ENCODE measurements at regions not wholly inside any gene's neighbourhood (a gene's known extent, or its start where the extent isn't known, plus 50 kb on each side); places are given as distances from the start of the nearest gene placed in this dataset.

DNA sequence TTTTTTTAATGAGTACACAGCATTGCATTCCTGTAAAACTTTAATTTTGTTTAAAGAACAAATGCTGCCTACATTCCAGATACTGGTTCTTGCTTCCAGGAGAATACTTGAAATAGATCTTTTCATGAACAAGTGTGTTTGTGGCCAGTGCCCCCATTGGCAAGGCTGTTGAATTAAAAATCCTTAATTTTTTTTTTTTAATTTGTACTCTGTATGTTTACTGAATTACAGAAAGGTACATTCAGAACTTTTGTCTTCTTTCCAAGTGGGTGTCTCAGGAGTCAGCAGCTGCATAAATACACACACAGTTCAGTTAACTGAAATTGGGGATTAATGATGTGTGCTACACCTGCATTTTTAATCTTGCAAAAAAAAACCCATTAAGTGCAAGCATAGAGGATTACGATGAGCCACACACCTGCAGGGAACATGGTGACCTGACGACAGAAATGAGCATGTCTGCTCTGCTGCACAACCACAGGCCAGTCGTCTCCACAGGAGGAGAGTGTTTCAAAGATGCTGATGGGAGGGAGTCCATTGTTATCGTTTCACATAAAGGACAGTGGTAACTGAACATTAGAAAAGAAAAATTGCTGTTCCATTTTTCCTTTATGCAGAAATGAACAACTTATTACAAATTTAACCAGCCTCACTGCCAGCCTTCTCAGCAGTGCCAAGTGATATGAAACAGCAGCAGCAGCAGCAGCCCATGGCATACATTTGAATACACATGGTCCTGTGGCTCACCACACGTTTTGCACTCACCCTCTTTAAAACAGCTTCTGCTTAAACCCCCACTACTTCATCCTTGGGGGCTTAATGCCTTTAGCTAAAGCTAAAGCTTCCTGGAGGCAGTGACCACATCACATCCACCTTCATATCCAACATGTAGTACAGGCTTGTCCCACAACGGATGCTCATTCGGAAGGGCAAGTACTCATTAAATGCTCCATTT, 72.3 kb upstream of the RFC3 start:
- H4K8ac ChIP-seq (ENCODE audit: low read depth, low read length) = no peak overlapping the region
- no peak overlapping the region for H3K4me3 ChIP-seq (ENCODE audit: low read length)
- H3K79me1 ChIP-seq (ENCODE audit: low read length) = no peaks in the 10 kb centered on the region
- H3K27ac ChIP-seq (ENCODE audit: low read depth, low read length) = no peak overlapping the region
- H3K4ac ChIP-seq (ENCODE audit: low read depth, low read length) = no peak overlapping the region
- no peak overlapping the region for H4K5ac ChIP-seq (ENCODE audit: low read length)
- H3K27me3 ChIP-seq (ENCODE audit: insufficient read depth, low read length, poor library complexity) = no peaks in the 10 kb centered on the region
- no peak overlapping the region for H3K56ac ChIP-seq (ENCODE audit: low read length)
- H3K4me1 ChIP-seq (ENCODE audit: control insufficient read depth, low read depth, low read length) = peaks cover 5% of the 10 kb centered on the region
- H2BK120ac ChIP-seq (ENCODE audit: low read depth, low read length) = no peak overlapping the region
- no peak overlapping the region for H3K4me2 ChIP-seq (ENCODE audit: low read length)
- H3K18ac ChIP-seq (ENCODE audit: low read length) = no peak overlapping the region
- no peak overlapping the region for H3K23ac ChIP-seq (ENCODE audit: low read length)
- no peak overlapping the region for H3K9ac ChIP-seq (ENCODE audit: low read length)
- no peak overlapping the region for H2AK5ac ChIP-seq (ENCODE audit: low read length)
- H3K36me3 ChIP-seq (ENCODE audit: control insufficient read depth, insufficient read depth, low read length) = no peaks in the 10 kb centered on the region
- no CpG with 5 or more reads among the region's 7 CpGs for WGBS (ENCODE audit: extremely low coverage, insufficient coverage, low lambda C conversion rate)
- H2BK5ac ChIP-seq (ENCODE audit: low read length) = no peak overlapping the region
- H3K79me2 ChIP-seq (ENCODE audit: control insufficient read depth, insufficient read depth, low read length) = no peaks in the 10 kb centered on the region
- H2BK15ac ChIP-seq (replicated peaks; ENCODE audit: low read depth) = no peak overlapping the region
- no peak for DNase-seq

DNA sequence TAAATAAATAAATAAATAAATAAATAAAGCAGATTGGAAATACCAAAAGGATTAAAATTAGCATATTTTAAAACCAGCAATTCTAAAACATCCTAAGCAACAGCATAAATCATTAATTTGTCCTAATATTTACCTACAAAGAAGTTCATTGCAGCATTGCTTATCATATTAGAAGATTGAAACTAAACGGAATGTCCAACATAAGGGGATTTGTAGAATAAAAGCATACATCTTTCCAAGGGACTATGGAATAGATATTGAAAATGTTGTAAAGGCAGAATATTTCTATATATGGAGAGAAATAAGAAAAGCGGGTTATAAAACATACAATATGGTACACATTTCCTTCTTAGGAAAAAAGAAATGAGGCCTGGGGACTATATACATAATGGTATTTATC, 71.1 kb upstream of the RFC3 start:
- no CpG with 5 or more reads among the region's 2 CpGs for WGBS (ENCODE audit: extremely low coverage, insufficient coverage, low lambda C conversion rate)
- no peak overlapping the region for H3K18ac ChIP-seq (ENCODE audit: low read length)
- H2AK5ac ChIP-seq (ENCODE audit: low read length) = no peak overlapping the region
- H3K36me3 ChIP-seq (ENCODE audit: control insufficient read depth, insufficient read depth, low read length) = no peaks in the 10 kb centered on the region
- no peak overlapping the region for H3K4ac ChIP-seq (ENCODE audit: low read depth, low read length)
- DNase-seq = no peak
- H3K4me3 ChIP-seq (ENCODE audit: low read length) = no peak overlapping the region
- no peaks in the 10 kb centered on the region for H3K79me2 ChIP-seq (ENCODE audit: control insufficient read depth, insufficient read depth, low read length)
- no peak overlapping the region for H3K56ac ChIP-seq (ENCODE audit: low read length)
- H2BK15ac ChIP-seq (replicated peaks; ENCODE audit: low read depth) = no peak overlapping the region
- H4K5ac ChIP-seq (ENCODE audit: low read length) = no peak overlapping the region
- no peaks in the 10 kb centered on the region for H3K79me1 ChIP-seq (ENCODE audit: low read length)
- no peak overlapping the region for H3K27ac ChIP-seq (ENCODE audit: low read depth, low read length)
- H4K8ac ChIP-seq (ENCODE audit: low read depth, low read length) = no peak overlapping the region
- H3K4me1 ChIP-seq (ENCODE audit: control insufficient read depth, low read depth, low read length) = peaks cover 5% of the 10 kb centered on the region
- H2BK120ac ChIP-seq (ENCODE audit: low read depth, low read length) = no peak overlapping the region
- H3K23ac ChIP-seq (ENCODE audit: low read length) = no peak overlapping the region
- no peak overlapping the region for H2BK5ac ChIP-seq (ENCODE audit: low read length)
- H3K27me3 ChIP-seq (ENCODE audit: insufficient read depth, low read length, poor library complexity) = no peaks in the 10 kb centered on the region
- H3K9ac ChIP-seq (ENCODE audit: low read length) = no peak overlapping the region
- no peak overlapping the region for H3K4me2 ChIP-seq (ENCODE audit: low read length)

DNA sequence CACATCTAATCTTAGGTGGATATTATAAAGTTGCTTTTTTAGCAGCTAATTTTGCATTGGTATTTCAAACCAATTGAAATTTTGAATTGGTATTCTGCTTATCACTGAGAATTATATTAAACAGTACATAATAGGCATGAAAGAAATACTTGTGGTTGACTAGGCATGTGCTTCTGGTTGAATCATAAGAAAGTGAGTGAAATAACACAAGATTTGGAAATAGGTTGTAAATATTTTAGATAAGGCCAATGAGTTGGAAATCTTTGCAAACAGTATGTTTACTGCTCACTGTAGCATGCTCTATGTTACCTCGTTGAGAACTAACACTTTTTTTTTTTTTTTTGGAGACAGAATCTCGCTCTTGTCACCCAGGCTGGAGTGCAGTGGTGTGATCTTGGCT, 66.8 kb upstream of the RFC3 start:
- H2BK5ac ChIP-seq (ENCODE audit: low read length) = no peak overlapping the region
- H2BK120ac ChIP-seq (ENCODE audit: low read depth, low read length) = no peak overlapping the region
- H3K27ac ChIP-seq (ENCODE audit: low read depth, low read length) = no peak overlapping the region
- no peak overlapping the region for H3K23ac ChIP-seq (ENCODE audit: low read length)
- no peak overlapping the region for H4K8ac ChIP-seq (ENCODE audit: low read depth, low read length)
- no peak overlapping the region for H3K4me3 ChIP-seq (ENCODE audit: low read length)
- H2AK5ac ChIP-seq (ENCODE audit: low read length) = no peak overlapping the region
- no peak overlapping the region for H2BK15ac ChIP-seq (replicated peaks; ENCODE audit: low read depth)
- peaks cover 2% of the 10 kb centered on the region for H3K4me1 ChIP-seq (ENCODE audit: control insufficient read depth, low read depth, low read length)
- no peaks in the 10 kb centered on the region for H3K27me3 ChIP-seq (ENCODE audit: insufficient read depth, low read length, poor library complexity)
- H4K5ac ChIP-seq (ENCODE audit: low read length) = no peak overlapping the region
- H3K4me2 ChIP-seq (ENCODE audit: low read length) = no peak overlapping the region
- H3K36me3 ChIP-seq (ENCODE audit: control insufficient read depth, insufficient read depth, low read length) = no peaks in the 10 kb centered on the region
- H3K18ac ChIP-seq (ENCODE audit: low read length) = no peak overlapping the region
- no peaks in the 10 kb centered on the region for H3K79me1 ChIP-seq (ENCODE audit: low read length)
- no peak overlapping the region for H3K56ac ChIP-seq (ENCODE audit: low read length)
- H3K4ac ChIP-seq (ENCODE audit: low read depth, low read length) = no peak overlapping the region
- no peaks in the 10 kb centered on the region for H3K79me2 ChIP-seq (ENCODE audit: control insufficient read depth, insufficient read depth, low read length)
- no peak overlapping the region for H3K9ac ChIP-seq (ENCODE audit: low read length)
- DNase-seq = no peak
- WGBS (ENCODE audit: extremely low coverage, insufficient coverage, low lambda C conversion rate) = no CpG with 5 or more reads among the region's 2 CpGs

DNA sequence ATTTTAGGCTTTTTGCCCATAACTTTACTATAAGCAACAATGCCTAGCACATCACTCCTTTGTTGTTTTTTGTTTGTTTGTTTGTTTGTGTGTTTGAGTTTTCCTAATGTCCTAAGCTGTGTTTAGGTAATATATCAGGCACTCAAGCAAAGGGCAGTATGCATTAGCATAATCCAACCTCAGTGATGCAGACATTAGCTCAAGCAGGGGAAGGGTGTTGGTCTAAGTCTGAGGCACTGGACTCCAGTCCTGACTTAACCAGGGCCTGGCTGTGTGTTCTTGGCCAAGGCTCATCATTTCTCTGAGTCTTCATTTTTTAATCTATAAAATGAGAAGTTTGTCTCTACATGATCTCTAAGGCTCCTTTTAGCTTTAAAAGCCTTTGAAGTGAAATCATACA, 65.9 kb upstream of the RFC3 start:
- Histone ChIP-seq H3K79me1 (ENCODE audit: low read length) (no peaks in the 10 kb centered on the region), H2BK5ac (ENCODE audit: low read length) (no peak overlapping the region), H3K4ac (ENCODE audit: low read depth, low read length) (no peak overlapping the region), H3K9ac (ENCODE audit: low read length) (no peak overlapping the region), H2AK5ac (ENCODE audit: low read length) (no peak overlapping the region), H3K79me2 (ENCODE audit: control insufficient read depth, insufficient read depth, low read length) (no peaks in the 10 kb centered on the region), H3K18ac (ENCODE audit: low read length) (no peak overlapping the region), H3K56ac (ENCODE audit: low read length) (no peak overlapping the region), H3K27ac (ENCODE audit: low read depth, low read length) (no peak overlapping the region), H3K23ac (ENCODE audit: low read length) (no peak overlapping the region), H4K8ac (ENCODE audit: low read depth, low read length) (no peak overlapping the region), H3K36me3 (ENCODE audit: control insufficient read depth, insufficient read depth, low read length) (no peaks in the 10 kb centered on the region), H2BK15ac (replicated peaks; ENCODE audit: low read depth) (no peak overlapping the region), H3K4me3 (ENCODE audit: low read length) (no peak overlapping the region), H3K27me3 (ENCODE audit: insufficient read depth, low read length, poor library complexity) (no peaks in the 10 kb centered on the region), H2BK120ac (ENCODE audit: low read depth, low read length) (no peak overlapping the region), H3K4me1 (ENCODE audit: control insufficient read depth, low read depth, low read length) (peaks cover 2% of the 10 kb centered on the region), H4K5ac (ENCODE audit: low read length) (no peak overlapping the region), H3K4me2 (ENCODE audit: low read length) (no peak overlapping the region)
- DNase-seq = no peak

DNA sequence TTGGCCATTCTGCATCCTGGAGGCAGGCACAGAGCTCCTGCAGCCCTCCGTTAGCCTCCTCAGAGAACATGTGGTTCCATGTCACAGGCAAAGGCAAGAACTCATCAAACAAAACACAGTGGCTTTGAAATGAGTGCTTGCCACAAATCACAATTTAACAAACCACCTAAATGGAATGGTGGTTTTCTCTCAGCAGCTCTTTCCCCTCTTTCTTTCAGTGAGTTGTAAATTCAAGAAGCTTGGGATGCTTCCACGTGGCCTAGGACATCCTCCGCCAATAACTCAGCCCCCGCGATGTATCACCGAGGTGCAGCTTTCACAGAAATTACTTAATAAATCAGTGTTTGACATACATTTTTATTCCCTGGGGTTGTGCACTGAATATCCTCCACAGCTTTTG, 65.4 kb upstream of the RFC3 start:
- Histone ChIP-seq H3K27me3 (ENCODE audit: insufficient read depth, low read length, poor library complexity) (no peaks in the 10 kb centered on the region), H3K27ac (ENCODE audit: low read depth, low read length) (no peak overlapping the region), H2BK15ac (replicated peaks; ENCODE audit: low read depth) (no peak overlapping the region), H3K9ac (ENCODE audit: low read length) (no peak overlapping the region), H3K18ac (ENCODE audit: low read length) (no peak overlapping the region), H2AK5ac (ENCODE audit: low read length) (no peak overlapping the region), H3K4ac (ENCODE audit: low read depth, low read length) (no peak overlapping the region), H4K8ac (ENCODE audit: low read depth, low read length) (no peak overlapping the region), H3K79me2 (ENCODE audit: control insufficient read depth, insufficient read depth, low read length) (no peaks in the 10 kb centered on the region), H4K5ac (ENCODE audit: low read length) (no peak overlapping the region), H3K4me2 (ENCODE audit: low read length) (no peak overlapping the region), H3K4me1 (ENCODE audit: control insufficient read depth, low read depth, low read length) (peaks cover 2% of the 10 kb centered on the region), H3K56ac (ENCODE audit: low read length) (no peak overlapping the region), H3K79me1 (ENCODE audit: low read length) (no peaks in the 10 kb centered on the region), H3K4me3 (ENCODE audit: low read length) (no peak overlapping the region), H2BK120ac (ENCODE audit: low read depth, low read length) (no peak overlapping the region), H3K23ac (ENCODE audit: low read length) (no peak overlapping the region), H3K36me3 (ENCODE audit: control insufficient read depth, insufficient read depth, low read length) (no peaks in the 10 kb centered on the region), H2BK5ac (ENCODE audit: low read length) (no peak overlapping the region)
- WGBS (ENCODE audit: extremely low coverage, insufficient coverage, low lambda C conversion rate) = no CpG with 5 or more reads among the region's 6 CpGs
- DNase-seq = no peak

DNA sequence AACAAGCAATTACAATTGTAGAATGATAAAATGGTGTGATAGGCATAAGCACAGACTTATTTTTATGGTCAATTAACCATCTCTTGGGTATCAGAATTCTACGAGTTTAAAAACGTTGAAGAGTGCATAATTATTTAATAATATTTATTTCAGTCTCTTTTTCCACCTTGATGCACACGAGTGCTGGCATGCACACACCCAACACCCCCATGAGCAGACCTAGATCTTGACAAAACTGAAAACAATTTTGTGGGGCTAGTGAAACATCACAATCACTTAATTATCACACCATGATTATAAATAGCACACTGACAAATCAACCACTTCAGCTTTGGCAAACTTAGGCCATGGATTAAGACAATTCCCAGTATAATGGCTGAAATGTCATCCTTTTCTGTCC, 61.0 kb upstream of the RFC3 start:
- no peak overlapping the region for H3K18ac ChIP-seq (ENCODE audit: low read length)
- H3K27ac ChIP-seq (ENCODE audit: low read depth, low read length) = no peak overlapping the region
- no peak overlapping the region for H2BK15ac ChIP-seq (replicated peaks; ENCODE audit: low read depth)
- H4K5ac ChIP-seq (ENCODE audit: low read length) = no peak overlapping the region
- H3K79me1 ChIP-seq (ENCODE audit: low read length) = no peaks in the 10 kb centered on the region
- H4K8ac ChIP-seq (ENCODE audit: low read depth, low read length) = no peak overlapping the region
- DNase-seq = no peak
- no peak overlapping the region for H3K4me2 ChIP-seq (ENCODE audit: low read length)
- H3K23ac ChIP-seq (ENCODE audit: low read length) = no peak overlapping the region
- H3K79me2 ChIP-seq (ENCODE audit: control insufficient read depth, insufficient read depth, low read length) = no peaks in the 10 kb centered on the region
- no peaks in the 10 kb centered on the region for H3K36me3 ChIP-seq (ENCODE audit: control insufficient read depth, insufficient read depth, low read length)
- no peak overlapping the region for H3K4me3 ChIP-seq (ENCODE audit: low read length)
- H2BK120ac ChIP-seq (ENCODE audit: low read depth, low read length) = no peak overlapping the region
- no peak overlapping the region for H3K9ac ChIP-seq (ENCODE audit: low read length)
- no peak overlapping the region for H3K4ac ChIP-seq (ENCODE audit: low read depth, low read length)
- no peaks in the 10 kb centered on the region for H3K27me3 ChIP-seq (ENCODE audit: insufficient read depth, low read length, poor library complexity)
- peaks cover 2% of the 10 kb centered on the region for H3K4me1 ChIP-seq (ENCODE audit: control insufficient read depth, low read depth, low read length)
- H3K56ac ChIP-seq (ENCODE audit: low read length) = no peak overlapping the region
- no peak overlapping the region for H2BK5ac ChIP-seq (ENCODE audit: low read length)
- no CpG with 5 or more reads among the region's 3 CpGs for WGBS (ENCODE audit: extremely low coverage, insufficient coverage, low lambda C conversion rate)
- H2AK5ac ChIP-seq (ENCODE audit: low read length) = no peak overlapping the region
